SIG-M5 treated with dmso at 0.1 percent for 504 hours (cell line): ENCODE measurements at regions not wholly inside any gene's neighbourhood (a gene's known extent, or its start where the extent isn't known, plus 50 kb on each side); places are given as distances from the start of the nearest gene placed in this dataset.

Experiments used
- DNase-seq: peaks from one replicate; lab custom pipeline; 2025; ENCODE audit not compliant: unreplicated experiment; lab: John Stamatoyannopoulos, UW

GRCh38 chr6:44062771-44063560, 64.3 kb downstream of the MRPL14 start:
- no peak for DNase-seq

- DNase-seq = no peak
Measured at GRCh38 chr6:44062105-44062770, 65.0 kb downstream of the MRPL14 start.

DNA sequence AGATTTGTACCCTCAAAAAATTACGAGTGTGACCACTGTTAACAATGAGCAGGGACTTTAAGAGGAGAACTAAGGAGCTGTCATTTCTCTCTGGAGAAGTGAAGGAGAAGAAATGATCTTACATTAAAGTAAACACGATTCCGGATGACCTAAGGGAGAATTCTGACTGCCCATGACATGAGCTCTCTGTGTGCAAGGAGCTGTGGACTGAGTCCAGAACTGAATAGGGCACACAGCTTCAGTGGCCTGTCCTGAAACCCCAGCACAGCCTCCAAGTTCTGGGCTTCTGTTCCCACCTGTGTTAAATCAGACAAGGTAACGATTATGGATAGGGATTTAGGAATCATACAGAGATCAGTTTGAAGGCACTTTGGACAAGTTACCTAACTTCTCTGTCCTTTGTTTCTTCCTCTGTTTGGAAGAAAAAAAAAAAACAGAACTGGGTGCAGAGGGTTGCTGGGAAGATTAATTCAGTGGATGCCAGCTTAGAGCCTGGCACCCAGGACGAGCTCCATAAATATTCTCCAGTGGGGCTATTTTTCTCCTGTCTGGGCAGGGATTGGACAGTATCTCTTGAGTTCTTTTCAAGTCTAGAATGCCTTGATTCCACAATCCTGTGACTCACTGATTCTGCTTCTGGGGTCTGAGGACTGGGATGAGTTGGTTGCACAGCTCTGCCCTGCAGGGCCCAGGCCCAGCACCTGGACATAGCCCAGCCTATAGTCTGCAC, 65.7 kb downstream of the MRPL14 start:
- no peak for DNase-seq

DNA sequence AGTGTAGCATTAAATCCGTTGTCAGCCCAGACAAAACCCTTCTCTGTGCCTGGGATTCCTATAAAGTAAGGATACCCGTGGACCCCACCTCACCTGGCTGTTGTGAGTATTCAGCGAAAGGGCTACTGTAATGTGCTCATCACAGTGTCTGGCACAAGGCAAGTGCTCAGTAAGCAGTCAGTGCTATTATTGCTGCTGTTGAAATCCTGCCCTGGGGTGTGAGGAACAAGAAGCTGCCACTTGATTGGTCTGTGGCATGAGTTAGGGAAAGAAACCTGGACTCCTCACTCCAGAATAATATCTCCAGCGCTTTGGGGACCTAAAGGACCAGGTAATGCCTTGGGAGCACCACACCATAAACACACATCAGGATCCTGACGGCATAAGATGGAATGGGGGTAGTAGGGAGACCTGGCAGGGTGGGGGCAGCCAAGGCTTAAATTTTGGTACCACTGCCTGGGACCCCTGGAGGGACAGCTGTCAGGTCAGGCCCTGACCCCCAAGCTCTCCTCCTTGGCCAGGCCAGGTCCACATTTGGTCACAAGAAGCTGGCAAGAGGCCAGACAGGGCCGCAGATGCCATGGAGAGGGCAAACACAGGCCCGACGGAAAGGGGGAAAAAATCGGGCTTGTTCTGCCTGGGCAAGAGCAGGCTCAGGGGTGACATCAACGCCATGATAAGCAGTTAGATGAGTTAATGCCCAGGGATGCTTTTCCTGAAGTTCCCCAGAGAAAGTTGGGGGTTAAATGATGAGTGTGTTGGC, 66.5 kb downstream of the MRPL14 start:
- DNase-seq = no peak

DNA sequence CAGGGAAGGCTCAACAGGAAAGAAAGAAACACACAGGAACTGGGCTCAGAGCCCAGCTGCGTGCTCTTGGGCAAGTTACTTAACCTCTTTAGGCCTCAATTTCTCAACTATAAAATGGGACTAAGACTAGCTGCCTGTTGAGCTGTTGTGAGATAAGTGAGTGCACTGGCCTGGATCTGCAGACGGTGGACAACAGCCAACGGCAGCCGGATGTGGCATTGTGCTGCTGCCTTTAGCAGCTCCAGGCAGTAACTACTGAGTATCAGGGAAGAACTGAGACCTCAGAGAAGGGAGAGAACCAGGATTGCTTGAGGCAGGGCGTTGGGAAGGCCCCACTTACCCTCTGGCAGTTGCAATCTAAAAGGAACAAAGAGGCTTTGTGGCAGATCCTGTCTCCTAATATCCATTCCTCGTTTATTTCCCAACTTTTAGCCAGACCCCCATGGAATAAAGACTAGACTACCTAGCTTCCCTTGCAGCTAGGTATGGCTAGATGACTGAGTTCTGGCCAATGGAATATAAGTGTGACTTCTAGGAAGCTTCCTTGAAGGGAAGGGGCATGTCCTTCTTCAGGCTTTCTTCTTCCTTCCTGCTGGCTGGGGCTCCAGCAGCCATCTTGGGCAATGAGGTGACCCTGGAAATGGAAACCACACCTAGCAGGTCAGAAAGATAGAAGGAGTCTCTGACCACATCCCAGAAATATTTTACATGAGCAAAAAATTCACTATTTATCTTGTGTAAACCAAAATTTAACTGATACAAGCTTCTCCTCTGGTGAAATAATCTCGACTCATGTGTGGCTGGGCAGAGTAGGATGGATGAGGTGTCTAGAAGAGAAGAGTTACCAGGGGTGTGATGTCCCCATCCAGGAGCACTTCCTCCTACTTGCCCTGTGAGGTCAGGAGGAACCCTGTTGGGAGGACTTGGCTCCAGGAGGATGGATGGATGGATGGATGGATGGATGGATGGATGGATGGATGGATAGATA, 67.6 kb downstream of the MRPL14 start:
- DNase-seq = no peak

GRCh38 chr6:44058617-44059358, 68.5 kb downstream of the MRPL14 start:
- no peak for DNase-seq

- DNase-seq = no peak
Measured at GRCh38 chr6:44057931-44058616, 69.2 kb downstream of the MRPL14 start.

DNA sequence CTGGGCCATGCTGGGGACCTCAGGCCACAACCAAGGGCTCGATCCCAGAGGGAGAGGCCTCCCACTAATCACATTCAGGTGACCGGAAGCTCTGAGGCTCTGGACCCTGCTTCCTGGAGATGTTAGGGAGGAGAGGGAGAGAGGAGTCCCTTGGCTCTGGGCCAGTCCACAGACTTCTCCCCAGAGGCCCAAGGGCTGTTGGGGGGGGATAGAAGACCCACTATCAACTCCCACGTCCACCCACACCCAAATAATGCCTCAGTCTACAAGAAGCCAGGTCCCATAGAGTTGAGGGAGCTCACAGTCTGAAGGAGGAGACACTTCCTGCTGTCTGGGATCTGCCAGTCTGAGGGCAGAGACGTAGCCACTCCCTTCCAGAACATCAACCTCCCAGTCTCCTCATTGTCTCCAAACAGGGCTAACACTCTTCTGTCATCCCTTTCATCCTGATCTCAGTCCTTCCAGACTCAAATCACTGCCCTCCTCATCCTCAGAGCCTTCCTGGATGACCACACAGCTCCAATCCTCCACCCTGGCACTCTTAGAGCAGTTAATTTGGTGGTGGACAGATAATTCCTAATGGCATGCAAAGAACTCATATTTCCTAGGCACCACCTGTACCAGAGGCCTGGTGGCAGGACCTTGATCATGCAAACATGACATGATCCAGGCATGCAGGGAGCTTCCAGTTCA, 69.9 kb downstream of the MRPL14 start:
- no peak for DNase-seq

- no peak for DNase-seq
Measured at GRCh38 chr6:44056392-44057237, 70.6 kb downstream of the MRPL14 start.

DNA sequence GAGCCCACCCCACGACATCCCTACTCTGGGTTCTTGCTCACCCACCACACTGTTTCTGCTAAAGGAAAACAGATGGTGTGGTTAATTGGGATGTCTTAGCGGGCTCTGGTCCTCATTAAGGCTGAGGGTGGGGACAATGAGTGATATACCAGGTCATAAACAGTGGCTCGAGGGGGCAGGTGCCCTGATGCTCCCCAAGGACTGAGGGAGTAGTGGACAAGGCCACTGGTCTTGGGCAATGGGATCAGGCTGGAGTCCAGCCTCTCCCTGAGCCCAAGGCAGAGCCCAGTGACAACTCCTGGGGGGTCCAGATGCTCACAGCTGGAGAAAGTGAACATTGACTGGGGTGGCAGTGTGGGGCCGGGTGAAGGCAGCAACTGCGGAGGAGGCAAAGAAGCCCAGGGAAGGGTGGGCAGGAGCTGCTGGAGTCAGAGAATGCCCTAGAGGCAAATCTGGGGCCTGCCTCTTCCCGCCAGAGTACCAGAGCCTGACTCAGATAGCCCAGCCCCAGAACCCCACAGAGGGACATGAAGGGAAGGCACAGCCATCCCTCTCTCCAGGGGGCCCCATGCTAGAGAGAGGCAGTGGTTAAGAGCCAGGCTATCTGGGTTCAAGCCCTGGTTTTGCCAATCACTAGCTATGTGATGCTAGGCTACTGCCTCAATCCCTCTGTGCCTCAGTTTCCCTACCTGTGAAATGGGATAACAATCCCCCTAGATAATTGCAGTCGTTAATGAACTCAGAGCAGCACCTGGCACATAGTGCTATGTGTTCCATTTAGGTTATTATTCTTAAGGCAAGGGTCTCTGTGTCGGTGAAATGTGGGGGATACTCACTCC, 72.3 kb downstream of the MRPL14 start:
- DNase-seq = no peak

- no peak for DNase-seq
Measured at GRCh38 chr6:44053760-44054556, 73.3 kb downstream of the MRPL14 start.

- no peak for DNase-seq
Measured at GRCh38 chr6:44053106-44053756, 74.0 kb downstream of the MRPL14 start.

- DNase-seq = no peak
Measured at GRCh38 chr6:44052419-44053023, 74.7 kb downstream of the MRPL14 start.

DNA sequence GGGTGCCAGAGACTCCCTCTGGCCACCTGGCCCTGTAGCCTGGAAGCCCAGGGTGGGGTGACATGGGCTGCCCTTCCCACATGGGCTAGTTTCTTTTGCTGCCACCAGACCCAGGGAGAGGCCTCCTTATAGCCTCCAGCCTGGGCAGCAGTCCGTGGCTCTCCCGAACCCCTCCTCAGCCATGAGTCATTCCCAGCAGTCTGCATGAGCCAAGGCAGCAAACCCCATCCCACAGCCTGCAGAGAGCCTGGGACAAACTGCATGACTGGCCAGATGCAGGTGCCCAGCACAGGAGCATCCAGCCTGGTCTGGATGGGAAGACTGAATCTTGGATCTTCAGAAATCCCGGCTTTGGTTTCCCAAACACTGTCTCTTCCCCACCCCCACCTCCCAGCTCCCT, 75.7 kb downstream of the MRPL14 start:
- no peak for DNase-seq
